Cardiac fibroblast (primary cell): ENCODE measurements at regions not wholly inside any gene's neighbourhood (a gene's known extent, or its start where the extent isn't known, plus 50 kb on each side); places are given as distances from the start of the nearest gene placed in this dataset.
"Not testable (repeated sequence)": the region's sequence is repeated elsewhere in the genome, so short reads cannot be mapped to it uniquely, and the experiment has no call there.

ENCODE experiments used
- DNase-seq, 2 donors: peaks; one replicate each; pipeline versions ENCODE4 v3.0.0 to v3.0.0-alpha.2; 2010; ENCODE audit warnings: low read depth in 2 of 2
- H3K4me3 ChIP-seq, 2 donors: replicated peaks in 1 of 2; 1 replicate in 1 of 2; 2 replicates in 1 of 2; pipeline ENCODE4 v1.5.1; 2011; ENCODE audit warnings: low read depth in 2 of 2, low read length in 2 of 2, mild to moderate bottlenecking in 2 of 2, moderate library complexity in 1 of 2
- TF ChIP-seq, protein P1 (sequence below): IDR thresholded peaks from one replicate; pipeline ENCODE4 v1.5.1; 2011; ENCODE audit warnings: low read depth, mild to moderate bottlenecking, low read length, inconsistent platforms

DNA sequence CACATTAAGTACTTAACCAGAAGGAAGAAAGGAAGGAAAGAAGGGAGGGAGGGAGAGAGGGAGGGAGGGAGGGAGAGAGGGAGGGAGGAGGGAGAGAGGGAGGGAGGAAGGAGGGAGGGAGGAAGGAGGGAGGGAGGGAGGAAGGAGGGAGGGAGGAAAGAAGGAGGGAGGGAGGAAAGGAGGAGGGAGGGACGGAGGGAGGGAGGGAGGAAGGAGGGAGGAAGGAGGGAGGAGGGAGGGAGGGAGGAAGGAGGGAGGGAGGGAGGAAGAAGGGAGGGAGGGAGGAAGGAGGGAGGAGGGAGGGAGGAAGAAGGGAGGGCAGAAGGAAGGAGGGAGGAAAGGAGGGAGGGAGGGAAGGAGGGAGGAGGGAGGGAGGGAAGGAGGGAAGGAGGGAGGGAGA, 363.3 kb downstream of the MBD2 start:
- H3K4me3 ChIP-seq: no peak overlapping the region
- TF ChIP-seq, protein P1, sequence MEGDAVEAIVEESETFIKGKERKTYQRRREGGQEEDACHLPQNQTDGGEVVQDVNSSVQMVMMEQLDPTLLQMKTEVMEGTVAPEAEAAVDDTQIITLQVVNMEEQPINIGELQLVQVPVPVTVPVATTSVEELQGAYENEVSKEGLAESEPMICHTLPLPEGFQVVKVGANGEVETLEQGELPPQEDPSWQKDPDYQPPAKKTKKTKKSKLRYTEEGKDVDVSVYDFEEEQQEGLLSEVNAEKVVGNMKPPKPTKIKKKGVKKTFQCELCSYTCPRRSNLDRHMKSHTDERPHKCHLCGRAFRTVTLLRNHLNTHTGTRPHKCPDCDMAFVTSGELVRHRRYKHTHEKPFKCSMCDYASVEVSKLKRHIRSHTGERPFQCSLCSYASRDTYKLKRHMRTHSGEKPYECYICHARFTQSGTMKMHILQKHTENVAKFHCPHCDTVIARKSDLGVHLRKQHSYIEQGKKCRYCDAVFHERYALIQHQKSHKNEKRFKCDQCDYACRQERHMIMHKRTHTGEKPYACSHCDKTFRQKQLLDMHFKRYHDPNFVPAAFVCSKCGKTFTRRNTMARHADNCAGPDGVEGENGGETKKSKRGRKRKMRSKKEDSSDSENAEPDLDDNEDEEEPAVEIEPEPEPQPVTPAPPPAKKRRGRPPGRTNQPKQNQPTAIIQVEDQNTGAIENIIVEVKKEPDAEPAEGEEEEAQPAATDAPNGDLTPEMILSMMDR: no peak
- no peak for DNase-seq

DNA sequence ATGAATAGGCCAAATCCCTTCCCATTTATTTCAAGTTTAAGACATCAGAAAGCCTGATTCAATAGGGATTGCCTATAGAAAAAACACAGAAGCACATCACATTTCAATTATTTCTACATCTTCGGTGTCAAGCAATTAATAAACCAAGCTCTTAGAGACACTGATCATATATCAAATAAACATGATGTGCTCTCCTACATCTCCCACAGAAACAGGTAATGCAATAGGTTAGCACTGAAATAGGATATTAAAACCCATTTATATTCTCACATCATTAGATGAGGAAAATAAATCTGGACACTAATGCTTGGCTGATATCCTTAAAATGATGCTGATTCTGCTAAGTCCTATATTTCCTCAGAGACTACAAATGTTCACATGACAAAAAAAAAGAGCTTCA, 364.7 kb downstream of the MBD2 start:
- TF ChIP-seq, protein P1: no peak
- H3K4me3 ChIP-seq: no peak overlapping the region
- no peak for DNase-seq

DNA sequence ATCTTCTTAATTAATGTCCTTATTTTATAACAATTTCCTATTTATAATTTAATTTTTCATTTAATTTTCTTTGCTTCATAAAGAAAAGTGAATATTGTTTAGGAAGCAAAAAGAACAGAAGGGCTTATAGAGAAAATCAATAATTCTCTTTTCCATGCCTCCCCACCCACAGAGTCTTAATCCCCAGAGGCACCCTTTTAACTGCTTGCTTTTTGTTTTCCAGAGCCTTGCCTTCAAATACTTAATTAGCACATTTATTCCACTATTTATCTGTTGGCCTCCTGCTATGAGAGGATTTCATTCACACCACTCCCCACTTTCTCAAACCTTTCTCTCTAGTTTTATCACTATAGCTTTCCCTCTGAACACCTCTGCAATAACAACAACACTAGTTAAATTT, 373.6 kb downstream of the MBD2 start:
- TF ChIP-seq, protein P1: no peak
- H3K4me3 ChIP-seq: no peak overlapping the region
- no peak for DNase-seq

DNA sequence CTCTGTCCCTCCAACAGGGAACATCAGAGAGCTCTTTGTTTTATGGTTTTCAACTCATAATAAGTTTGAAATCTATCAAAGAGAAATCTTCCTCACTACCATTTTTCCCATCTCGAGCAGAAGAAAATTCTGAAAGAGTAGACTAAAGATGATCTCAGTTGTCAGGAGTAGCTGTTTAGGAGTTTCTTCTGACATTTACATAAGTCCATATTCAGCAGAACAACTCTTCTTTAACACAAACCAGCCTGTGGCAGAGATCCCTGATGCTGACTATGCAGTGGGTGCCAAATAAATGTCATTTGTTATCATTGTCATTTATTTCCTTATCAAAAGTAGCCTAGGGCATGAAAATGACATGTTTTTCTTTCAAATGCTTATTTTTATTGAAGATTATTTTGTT, 380.7 kb downstream of the MBD2 start:
- H3K4me3 ChIP-seq: no peak overlapping the region
- no peak for DNase-seq
- TF ChIP-seq, protein P1: no peak

DNA sequence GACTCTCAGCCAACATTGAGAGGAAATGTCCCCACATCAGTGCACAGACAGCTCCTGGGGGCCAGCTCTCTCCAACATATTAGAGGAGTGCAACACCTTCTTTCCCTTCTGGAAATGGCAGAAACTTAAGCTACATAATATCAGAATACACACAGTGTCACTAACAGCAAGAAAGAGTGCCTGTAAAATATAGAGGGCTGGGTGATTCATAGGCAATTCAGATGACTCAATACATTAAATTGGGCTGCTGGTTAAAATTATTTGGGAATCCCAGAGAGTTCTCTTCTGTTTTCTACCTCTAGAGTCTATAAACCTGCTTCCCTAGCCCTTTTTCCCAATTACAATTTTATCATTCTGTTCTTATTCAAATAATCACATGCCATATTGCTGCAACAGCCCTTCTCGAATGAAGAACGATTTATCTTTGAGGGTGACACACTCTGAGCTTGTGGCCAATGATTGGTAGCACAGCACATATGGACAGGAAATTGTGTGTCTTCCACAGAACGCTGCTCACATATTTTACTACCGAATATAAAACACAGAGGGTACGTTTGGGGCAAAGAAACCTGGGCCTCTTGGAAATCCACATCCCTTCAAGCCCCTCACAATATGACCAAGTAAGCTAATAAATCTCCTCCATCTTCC, 381.2 kb downstream of the MBD2 start:
- no peak for DNase-seq
- TF ChIP-seq, protein P1: no peak
- H3K4me3 ChIP-seq: no peak overlapping the region

DNA sequence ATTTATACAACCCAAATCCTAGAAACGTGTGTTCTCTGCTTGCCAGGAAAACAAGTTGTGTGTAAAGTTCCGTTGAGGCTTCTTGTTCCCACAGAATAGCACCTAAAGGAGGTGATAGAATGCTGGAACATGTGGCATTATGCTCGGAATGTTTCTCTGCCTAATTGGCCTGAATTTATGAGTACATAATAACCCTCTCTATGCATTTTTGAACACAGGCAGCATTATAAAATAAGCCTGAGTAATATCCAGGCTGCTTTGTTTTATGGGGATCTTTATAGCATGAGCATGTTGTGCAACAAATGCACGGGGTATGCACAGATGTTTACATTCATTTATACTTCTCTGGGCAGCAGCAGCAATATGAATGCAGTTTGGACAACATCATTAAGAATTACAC, 385.7 kb downstream of the MBD2 start:
- TF ChIP-seq, protein P1: no peak
- DNase-seq: no peak
- no peak overlapping the region for H3K4me3 ChIP-seq

DNA sequence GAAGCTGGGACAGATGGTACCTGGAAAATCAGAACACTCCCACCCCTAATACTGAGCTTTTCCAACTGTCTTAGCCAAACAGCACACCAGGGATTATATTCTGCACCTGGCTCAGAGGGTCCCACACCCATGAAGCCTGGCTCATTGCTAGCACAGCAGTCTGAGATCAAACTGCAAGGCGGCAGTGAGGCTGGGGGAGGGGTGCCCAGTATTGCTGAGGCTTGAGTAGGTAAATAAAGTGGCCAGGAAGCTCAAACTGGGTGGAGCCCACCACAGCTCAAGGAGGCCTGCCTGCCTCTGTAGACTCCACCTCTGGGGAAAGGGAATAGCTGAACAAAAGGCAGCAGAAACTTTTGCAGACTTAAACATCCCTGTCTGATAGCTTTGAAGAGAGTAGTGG, 403.3 kb downstream of the MBD2 start:
- H3K4me3 ChIP-seq, DNase-seq: not testable (repeated sequence)
